Right renal pelvis (tissue), 4 donors: ENCODE measurements at regions not wholly inside any gene's neighbourhood (a gene's known extent, or its start where the extent isn't known, plus 50 kb on each side); places are given as distances from the start of the nearest gene placed in this dataset.

Source experiments
- DNase-seq, 4 donors: peaks; one replicate each; pipeline ENCODE4 v3.0.0-alpha.2; 2013; ENCODE audit warnings: low read depth in 4 of 4, low spot score in 3 of 4, missing footprints in 1 of 4

GRCh38 chr2:121164042-121164441 is 121.0 kb downstream of the TFCP2L1 start:
- no peak for DNase-seq

DNA sequence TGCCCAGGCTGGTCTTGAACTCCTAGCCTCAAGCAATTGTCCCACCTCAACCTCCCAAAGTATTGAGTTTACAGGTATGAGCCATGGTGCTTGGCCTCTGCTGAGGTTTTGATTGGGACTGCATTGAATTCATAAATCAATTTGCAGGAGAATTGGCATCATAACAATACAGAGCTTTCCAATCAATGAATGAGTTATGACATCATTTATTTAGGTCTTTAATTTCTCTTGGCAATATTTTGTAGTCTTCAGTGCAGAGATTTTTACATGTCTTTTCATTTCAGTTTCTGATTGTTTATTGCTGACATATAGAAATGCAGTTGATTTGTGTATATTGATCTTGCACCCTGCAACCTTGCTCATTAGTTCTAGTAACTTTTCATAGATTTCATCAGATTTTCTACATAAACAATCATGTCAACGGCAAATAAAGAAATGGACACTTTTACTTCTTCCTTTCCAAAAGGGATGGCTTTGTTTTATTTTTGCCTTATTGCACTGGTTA is 119.9 kb downstream of the TFCP2L1 start:
- DNase-seq: no peak
